HG02759 (cell line): ENCODE measurements at regions not wholly inside any gene's neighbourhood (a gene's known extent, or its start where the extent isn't known, plus 50 kb on each side); places are given as distances from the start of the nearest gene placed in this dataset.
"Not testable (repeated sequence)": the region's sequence is repeated elsewhere in the genome, so short reads cannot be mapped to it uniquely, and the experiment has no call there.

ENCODE experiments used
- ATAC-seq: cut with Tn5 transposase; IDR thresholded peaks from one replicate; pipeline ENCODE4 v1.9.1; 2021; ENCODE audit warnings: mild to moderate bottlenecking, moderate library complexity; ENCODE audit not compliant: unreplicated experiment

GRCh38 chr19:32063601-32064000, 281.8 kb upstream of the ZNF507 start:
- ATAC-seq = no peak

GRCh38 chr19:32066056-32066455, 279.4 kb upstream of the ZNF507 start:
- ATAC-seq = no peak

GRCh38 chr19:32067685-32068084, 277.7 kb upstream of the ZNF507 start:
- ATAC-seq = no peak

GRCh38 chr19:32068793-32069192, 276.6 kb upstream of the ZNF507 start:
- ATAC-seq = no peak

- ATAC-seq = no peak
Measured at GRCh38 chr19:32070101-32070500, 275.3 kb upstream of the ZNF507 start.

GRCh38 chr19:32082028-32082427, 263.4 kb upstream of the ZNF507 start:
- no peak for ATAC-seq

- ATAC-seq = not testable (repeated sequence)
Measured at GRCh38 chr19:32084756-32085363, 260.6 kb upstream of the ZNF507 start.

- ATAC-seq = no peak
Measured at GRCh38 chr19:32091241-32091640, 254.2 kb upstream of the ZNF507 start.

- ATAC-seq = no peak
Measured at GRCh38 chr19:32097011-32097410, 248.4 kb upstream of the ZNF507 start.

GRCh38 chr19:32097620-32098019, 247.8 kb upstream of the ZNF507 start:
- ATAC-seq = no peak

- no peak for ATAC-seq
Measured at GRCh38 chr19:32098968-32099367, 246.4 kb upstream of the ZNF507 start.

GRCh38 chr19:32101206-32101605, 244.2 kb upstream of the ZNF507 start:
- ATAC-seq = no peak

GRCh38 chr19:32103541-32103940, 241.9 kb upstream of the ZNF507 start:
- no peak for ATAC-seq

GRCh38 chr19:32104153-32104849, 241.1 kb upstream of the ZNF507 start:
- ATAC-seq = no peak

- ATAC-seq = no peak
Measured at GRCh38 chr19:32104850-32105235, 240.6 kb upstream of the ZNF507 start.

- ATAC-seq = no peak
Measured at GRCh38 chr19:32105527-32106310, 239.7 kb upstream of the ZNF507 start.

GRCh38 chr19:32122258-32122657, 223.2 kb upstream of the ZNF507 start:
- ATAC-seq = no peak

- ATAC-seq = no peak
Measured at GRCh38 chr19:32123355-32123940, 222.0 kb upstream of the ZNF507 start.

- no peak for ATAC-seq
Measured at GRCh38 chr19:32124585-32124984, 220.8 kb upstream of the ZNF507 start.

- no peak for ATAC-seq
Measured at GRCh38 chr19:32129141-32129540, 216.3 kb upstream of the ZNF507 start.

GRCh38 chr19:32130332-32130731, 215.1 kb upstream of the ZNF507 start:
- ATAC-seq = no peak

- ATAC-seq = no peak
Measured at GRCh38 chr19:32131005-32131404, 214.4 kb upstream of the ZNF507 start.
